ENCODE measurements at regions not wholly inside any gene's neighbourhood (a gene's known extent, or its start where the extent isn't known, plus 50 kb on each side); places are given as distances from the start of the nearest gene placed in this dataset.

DNA sequence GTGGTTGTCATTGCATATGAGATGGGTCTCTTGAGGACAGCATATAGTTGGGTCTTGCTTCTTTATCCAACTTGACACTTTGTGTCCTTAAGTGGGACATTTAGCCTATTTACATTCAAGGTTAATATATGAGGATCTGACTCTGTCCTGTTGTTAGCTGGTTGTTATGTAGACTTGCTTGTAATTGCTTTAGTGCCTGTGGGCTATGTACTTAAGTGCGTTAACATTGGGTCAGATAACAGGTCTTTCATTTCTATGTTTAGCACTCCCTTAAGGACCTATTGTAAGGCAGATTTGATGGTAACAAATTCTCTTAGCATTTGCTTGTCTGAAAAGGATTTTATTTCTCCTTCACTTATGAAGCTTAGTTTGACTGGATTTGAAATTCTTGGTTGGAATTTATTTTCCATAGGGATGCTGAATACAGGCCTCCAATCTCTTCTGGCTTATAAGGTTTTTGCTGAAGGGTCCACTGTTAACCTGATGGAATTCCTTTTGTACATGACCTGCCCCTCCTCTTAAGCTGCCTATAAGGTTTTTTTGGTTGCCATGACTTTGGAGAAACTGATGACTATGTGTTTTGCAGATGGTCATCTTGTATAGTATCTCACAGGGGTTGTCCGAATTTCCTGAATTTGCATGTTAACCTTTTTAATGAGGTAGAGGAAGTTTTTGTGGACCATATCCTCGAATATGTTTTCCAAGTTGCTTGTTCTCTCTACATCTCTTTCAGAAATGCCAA is 162.0 kb downstream of the NKX6-1 start:
- TF ChIP-seq SIN3A (IDR thresholded peaks at IDR 0.05; ENCODE audit: borderline replicate concordance, insufficient read depth, low read length), result no peak
- TF ChIP-seq, protein P1, sequence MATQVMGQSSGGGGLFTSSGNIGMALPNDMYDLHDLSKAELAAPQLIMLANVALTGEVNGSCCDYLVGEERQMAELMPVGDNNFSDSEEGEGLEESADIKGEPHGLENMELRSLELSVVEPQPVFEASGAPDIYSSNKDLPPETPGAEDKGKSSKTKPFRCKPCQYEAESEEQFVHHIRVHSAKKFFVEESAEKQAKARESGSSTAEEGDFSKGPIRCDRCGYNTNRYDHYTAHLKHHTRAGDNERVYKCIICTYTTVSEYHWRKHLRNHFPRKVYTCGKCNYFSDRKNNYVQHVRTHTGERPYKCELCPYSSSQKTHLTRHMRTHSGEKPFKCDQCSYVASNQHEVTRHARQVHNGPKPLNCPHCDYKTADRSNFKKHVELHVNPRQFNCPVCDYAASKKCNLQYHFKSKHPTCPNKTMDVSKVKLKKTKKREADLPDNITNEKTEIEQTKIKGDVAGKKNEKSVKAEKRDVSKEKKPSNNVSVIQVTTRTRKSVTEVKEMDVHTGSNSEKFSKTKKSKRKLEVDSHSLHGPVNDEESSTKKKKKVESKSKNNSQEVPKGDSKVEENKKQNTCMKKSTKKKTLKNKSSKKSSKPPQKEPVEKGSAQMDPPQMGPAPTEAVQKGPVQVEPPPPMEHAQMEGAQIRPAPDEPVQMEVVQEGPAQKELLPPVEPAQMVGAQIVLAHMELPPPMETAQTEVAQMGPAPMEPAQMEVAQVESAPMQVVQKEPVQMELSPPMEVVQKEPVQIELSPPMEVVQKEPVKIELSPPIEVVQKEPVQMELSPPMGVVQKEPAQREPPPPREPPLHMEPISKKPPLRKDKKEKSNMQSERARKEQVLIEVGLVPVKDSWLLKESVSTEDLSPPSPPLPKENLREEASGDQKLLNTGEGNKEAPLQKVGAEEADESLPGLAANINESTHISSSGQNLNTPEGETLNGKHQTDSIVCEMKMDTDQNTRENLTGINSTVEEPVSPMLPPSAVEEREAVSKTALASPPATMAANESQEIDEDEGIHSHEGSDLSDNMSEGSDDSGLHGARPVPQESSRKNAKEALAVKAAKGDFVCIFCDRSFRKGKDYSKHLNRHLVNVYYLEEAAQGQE (IDR thresholded peaks at IDR 0.05; ENCODE audit: insufficient read depth in 1 of 2, low read depth in 2 of 2, low read length in 2 of 2), result no peak
- no peak for TF ChIP-seq TAF1 (IDR thresholded peaks at IDR 0.05; ENCODE audit: borderline replicate concordance, insufficient read depth, low read length)
- TF ChIP-seq POLR2AphosphoS5 (IDR thresholded peaks at IDR 0.05; ENCODE audit: low read depth, low read length), result no peak
- no peak for TF ChIP-seq FOXP2 (optimal IDR thresholded peaks at IDR 0.05; ENCODE audit: borderline replicate concordance, extremely low read depth, extremely low read length, insufficient read depth)

DNA sequence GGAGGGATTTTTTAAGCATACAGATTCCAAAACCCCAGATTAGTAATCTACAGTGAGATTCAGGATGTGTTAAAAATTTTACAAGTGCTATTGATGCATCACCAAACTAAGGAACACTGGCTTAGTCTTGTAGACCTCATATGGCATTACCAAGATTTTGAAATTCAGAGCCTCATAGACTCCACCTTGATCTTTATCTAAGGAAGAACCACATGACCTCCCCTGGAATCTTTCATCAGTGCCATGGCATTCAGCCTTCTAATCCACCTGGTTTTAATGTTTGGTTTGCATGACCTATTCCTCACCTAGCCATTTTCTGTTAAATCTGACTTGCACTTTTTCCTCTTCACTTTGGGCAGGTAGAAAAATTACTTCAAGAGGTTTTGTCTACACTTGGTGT is 171.6 kb downstream of the NKX6-1 start:
- TF ChIP-seq SIN3A (IDR thresholded peaks at IDR 0.05; ENCODE audit: borderline replicate concordance, insufficient read depth, low read length) (no peak), FOXP2 (optimal IDR thresholded peaks at IDR 0.05; ENCODE audit: borderline replicate concordance, extremely low read depth, extremely low read length, insufficient read depth) (no peak), TAF1 (IDR thresholded peaks at IDR 0.05; ENCODE audit: borderline replicate concordance, insufficient read depth, low read length) (no peak), POLR2AphosphoS5 (IDR thresholded peaks at IDR 0.05; ENCODE audit: low read depth, low read length) (no peak)
- TF ChIP-seq, protein P1 (IDR thresholded peaks at IDR 0.05; ENCODE audit: insufficient read depth in 1 of 2, low read depth in 2 of 2, low read length in 2 of 2), result no peak

DNA sequence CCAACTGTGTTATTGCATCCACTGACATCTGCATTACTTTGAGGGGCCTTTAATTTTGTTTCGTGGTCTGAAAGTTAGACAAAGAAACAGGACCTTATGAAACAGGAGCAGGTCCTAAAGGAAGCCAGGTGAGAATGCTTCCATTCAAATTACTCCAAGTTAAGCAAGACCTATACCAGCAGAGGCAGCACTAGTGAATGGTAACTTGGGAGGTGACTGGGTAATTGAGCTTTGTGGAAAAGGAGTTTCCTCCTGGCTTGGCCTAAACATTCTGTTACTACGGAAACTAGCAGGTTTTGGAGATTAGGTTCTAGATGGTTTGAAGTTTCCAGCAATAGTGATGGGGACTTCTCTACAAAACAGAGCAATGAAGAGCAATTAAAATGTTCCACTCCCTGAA is 173.5 kb downstream of the NKX6-1 start:
- TF ChIP-seq FOXP2 (optimal IDR thresholded peaks at IDR 0.05; ENCODE audit: borderline replicate concordance, extremely low read depth, extremely low read length, insufficient read depth) (no peak), SIN3A (IDR thresholded peaks at IDR 0.05; ENCODE audit: borderline replicate concordance, insufficient read depth, low read length) (no peak), TAF1 (IDR thresholded peaks at IDR 0.05; ENCODE audit: borderline replicate concordance, insufficient read depth, low read length) (no peak), POLR2AphosphoS5 (IDR thresholded peaks at IDR 0.05; ENCODE audit: low read depth, low read length) (no peak)
- TF ChIP-seq, protein P1 (IDR thresholded peaks at IDR 0.05; ENCODE audit: insufficient read depth in 1 of 2, low read depth in 2 of 2, low read length in 2 of 2), result no peak

DNA sequence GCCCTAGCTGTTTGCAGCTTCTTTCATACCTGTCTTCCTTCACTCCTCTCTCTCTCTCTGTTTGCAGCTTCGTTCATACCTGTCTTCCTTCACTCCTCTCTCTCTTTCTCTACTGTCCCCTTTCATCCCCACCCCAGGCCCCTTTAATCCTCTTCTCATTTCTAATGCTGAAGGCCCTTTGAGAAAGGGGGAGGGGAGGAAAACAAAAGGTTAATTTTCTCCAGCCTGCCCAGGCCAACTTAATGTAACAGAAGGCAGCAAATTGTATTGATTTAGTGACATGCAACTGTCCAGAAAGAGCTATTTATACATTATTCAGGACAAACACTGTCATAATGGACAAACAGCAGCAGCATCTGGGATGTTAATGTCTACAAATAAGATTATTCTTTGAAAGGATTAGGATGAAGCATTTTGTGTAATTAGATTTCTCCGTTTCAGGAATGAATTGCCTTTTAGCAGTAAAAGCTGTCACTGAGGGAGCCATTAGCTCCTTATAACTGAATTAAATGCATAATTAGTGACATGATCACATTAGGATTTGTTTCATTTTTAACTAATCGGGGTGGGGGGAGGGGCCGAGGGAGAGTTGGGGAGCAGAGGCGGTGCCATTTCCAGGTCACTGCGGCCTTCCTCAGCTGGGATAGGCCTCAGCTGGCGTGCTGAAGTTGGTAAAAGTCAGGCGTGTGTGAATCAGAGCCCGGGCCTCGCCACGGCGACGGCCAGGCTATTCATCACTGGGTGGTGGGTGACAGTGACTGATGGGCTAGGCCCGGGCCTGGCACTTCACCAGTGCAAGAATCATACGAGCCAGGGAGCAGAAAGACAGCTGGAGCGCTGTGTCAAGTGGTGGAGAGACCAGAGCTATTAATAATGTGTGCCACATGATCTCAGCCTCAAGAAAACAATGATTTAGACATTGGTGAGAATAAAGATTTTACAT is 174.5 kb downstream of the NKX6-1 start:
- TF ChIP-seq FOXP2 (optimal IDR thresholded peaks at IDR 0.05; ENCODE audit: borderline replicate concordance, extremely low read depth, extremely low read length, insufficient read depth), result no peak
- no peak for TF ChIP-seq TAF1 (IDR thresholded peaks at IDR 0.05; ENCODE audit: borderline replicate concordance, insufficient read depth, low read length)
- TF ChIP-seq SIN3A (IDR thresholded peaks at IDR 0.05; ENCODE audit: borderline replicate concordance, insufficient read depth, low read length), result no peak
- TF ChIP-seq, protein P1 (IDR thresholded peaks at IDR 0.05; ENCODE audit: insufficient read depth in 1 of 2, low read depth in 2 of 2, low read length in 2 of 2), result no peak

All from PFSK-1 (cell line).